SIG-M5 (cell line): ENCODE measurements at regions not wholly inside any gene's neighbourhood (a gene's known extent, or its start where the extent isn't known, plus 50 kb on each side); places are given as distances from the start of the nearest gene placed in this dataset.

ENCODE experiments used
- DNase-seq: peaks from one replicate; lab custom pipeline; 2025; lab: John Stamatoyannopoulos, UW

DNA sequence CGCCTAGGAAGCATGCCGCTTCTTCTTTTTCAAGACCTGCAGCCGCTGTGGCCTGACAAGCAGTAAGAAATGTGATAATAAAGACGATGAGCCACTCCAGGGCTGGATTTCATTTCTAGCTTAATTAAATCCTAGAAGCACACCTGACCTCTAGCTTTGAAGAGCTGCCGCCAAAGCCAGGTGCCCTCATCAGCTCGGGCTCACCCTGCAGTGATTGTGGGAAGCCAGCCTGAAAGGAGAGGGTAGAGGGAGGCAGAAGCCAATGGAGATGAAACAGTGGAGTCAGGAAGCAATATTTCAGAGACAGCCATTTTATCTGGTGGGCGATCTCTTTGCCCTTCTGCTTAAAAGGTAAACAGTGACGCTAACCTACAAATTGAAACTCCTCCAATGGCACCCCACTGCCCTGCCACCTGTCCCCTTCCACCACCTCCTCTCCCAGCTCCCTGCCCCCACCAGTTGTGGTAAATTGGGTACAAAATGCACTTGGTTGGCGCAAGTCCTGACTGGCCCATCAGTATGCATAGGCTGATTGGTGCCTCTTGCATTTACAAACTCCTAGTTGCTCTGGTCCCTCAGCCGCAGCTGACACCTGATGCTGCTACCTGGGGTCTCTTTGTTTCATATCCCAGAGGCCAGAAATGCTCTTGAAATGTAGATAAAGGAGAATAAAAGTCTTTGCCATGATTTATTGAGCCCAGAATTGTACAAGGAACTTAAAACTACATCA lies 385.3 kb downstream of the PDCD6IP start:
- DNase-seq, result no peak

DNA sequence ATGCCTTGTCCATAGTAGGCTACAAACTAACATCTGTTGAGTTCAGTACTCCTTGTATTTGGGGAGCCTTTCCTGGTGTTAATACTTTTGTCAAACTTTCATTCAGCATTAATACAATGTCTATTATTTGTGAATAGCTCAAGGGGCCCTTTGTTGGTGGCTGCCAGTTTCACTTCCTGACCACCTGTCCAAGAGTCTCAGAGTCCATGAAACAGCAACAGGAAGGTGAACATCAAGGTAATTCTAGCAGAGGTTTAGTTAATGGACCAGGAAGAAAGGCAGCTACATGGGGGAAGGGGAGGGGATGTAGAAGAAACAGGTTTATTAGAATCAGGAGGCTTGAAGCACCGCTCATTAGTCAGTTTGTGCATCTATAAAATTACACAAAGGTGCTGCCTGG lies 386.9 kb downstream of the PDCD6IP start:
- DNase-seq, result no peak

DNA sequence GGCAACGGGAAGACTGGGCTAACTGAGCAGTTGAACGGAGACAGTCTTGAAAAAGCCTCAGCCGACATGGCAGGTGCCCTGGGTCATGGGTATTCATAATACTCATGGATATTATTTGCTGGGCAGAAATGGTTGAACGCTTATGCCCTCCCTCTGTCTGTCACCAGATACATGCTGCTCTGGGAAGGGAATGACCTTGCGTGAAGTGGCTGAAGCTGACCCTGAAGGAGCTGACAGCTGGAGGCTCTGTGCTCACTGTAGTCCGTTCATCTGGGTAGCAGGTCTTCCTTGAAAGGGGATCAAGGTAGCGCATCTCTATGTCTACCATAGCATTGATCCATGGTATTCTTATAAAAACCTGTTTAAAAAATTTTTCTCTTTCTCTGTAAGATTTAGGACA lies 390.7 kb downstream of the PDCD6IP start:
- no peak for DNase-seq

DNA sequence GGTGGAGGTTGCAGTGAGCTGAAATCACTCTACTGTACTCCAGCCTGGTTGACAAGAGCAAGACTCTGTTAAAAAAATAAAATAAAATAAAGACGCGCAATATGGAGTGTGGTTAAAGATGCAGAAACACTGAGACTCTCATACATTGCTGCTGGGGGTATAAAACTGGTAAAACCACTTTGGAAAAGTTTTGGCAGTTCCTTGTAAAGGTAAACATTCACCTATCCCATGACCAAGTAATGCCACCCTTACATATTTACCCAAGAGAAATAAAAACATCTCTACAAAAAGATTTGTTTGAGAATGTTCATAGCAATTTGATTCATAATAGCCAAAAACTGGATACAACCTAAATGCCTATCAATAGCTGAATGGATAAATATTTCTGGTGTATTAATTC lies 398.5 kb downstream of the PDCD6IP start:
- DNase-seq, result no peak

DNA sequence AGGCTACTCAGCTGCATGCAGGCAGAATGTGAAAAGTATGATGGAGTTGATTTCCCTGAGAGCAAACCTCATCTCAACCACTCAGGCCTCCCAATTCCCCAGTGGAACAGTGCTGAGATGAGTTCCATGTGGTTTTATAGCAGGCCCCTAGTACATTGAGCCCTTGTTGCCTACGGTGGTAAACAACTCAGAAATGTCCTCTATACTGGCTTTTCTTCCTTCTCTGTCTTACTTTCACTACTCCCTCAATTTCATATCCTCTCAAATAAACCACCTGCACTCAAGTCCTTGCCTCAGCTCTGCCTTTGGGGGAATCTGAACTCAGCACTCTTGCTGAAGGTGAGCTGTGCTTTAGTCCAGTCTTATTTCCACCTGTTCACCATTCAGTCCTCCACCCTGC lies 399.9 kb downstream of the PDCD6IP start:
- DNase-seq, result no peak

DNA sequence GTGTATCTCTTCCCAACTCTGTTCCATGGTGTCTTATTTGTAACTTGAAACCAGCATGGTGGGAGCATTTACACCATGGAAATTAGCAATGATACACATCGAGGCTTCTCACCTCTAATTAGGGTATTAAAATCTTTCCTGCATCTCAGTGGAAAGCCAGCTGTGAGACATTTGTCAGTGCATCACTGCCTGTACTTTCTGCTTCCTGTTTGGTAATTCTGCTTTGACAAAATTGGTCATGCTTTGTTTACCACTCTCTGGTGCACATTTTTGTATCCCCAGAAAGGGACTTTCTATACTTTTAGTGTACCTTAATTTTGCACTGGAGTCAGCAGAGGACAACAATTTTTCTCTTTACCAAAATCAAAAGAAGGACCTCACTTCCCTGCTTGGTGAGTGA lies 402.1 kb downstream of the PDCD6IP start:
- no peak for DNase-seq

DNA sequence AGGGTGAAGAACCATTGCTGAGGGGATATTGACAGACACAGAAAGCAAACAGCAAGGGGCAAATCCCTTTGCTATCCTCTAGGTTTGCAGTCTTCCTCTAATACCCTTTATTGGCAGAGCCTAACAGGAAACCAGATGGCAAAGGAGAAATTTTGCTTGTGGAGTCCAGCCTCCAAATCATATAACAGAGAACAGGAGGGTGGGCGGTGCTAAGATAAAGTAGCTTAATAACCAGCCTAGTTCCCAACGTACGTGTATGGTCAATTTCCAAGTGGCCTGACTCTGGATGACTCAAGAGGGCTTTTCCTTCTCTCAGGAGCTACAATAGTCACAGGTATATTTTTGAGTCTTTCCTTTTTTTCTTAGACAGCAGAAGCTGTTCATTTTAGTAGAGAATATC lies 404.5 kb downstream of the PDCD6IP start:
- no peak for DNase-seq

DNA sequence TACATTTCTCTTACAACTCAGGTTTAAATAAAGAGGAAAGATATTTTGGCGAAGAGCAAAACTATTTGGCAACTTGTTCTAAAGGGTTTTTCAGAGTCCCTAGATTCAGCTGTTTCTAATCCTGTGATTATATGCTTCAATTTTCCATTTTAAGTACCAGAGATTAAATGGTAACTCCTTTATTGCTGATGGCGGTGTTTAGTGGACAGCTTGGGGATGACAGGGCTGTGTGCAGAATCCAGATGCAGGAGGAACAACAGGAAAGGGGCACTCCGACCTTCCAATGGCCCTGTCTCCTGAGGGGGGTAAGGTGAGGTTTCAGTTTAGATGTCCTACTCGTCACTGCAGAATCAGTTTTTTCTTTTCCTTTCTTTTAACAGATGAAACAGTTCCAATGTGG lies 405.0 kb downstream of the PDCD6IP start:
- no peak for DNase-seq

DNA sequence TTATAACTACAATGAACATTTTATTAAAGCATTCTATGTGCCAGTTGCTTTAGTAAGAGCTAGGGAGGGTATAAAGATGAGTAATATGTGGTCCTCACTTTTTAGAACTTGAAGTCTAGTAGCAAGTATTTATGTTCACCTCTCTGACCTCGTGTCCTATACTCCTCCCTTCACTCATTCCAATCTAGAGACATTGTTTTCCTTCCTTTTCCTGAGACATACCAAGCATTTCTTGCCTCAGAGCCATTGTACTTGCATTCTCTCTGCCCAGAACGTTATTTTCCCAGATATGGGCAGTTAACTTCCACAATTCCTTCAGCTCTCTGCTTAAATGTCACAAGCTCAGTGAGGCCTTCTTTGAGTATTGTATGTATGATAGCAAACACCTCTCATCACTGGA lies 408.6 kb downstream of the PDCD6IP start:
- no peak for DNase-seq

DNA sequence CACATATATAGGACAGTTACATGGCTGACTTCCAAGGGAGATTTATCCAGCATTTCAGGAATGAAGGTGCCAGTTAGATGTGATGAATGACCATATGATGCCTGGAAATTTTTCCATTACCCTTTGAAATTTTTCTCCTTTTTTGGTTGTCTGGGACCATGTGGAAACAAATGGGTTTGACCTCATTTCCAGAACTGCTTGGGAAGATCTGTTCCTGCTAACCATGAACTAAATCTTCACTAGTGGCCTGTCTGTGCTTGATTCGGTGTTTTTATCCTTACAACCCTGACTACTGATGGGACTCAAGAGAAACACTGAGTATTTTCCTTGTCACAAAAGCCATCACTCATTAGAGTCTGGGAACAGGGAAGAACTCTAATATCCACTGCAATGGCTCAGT lies 409.4 kb downstream of the PDCD6IP start:
- no peak for DNase-seq

DNA sequence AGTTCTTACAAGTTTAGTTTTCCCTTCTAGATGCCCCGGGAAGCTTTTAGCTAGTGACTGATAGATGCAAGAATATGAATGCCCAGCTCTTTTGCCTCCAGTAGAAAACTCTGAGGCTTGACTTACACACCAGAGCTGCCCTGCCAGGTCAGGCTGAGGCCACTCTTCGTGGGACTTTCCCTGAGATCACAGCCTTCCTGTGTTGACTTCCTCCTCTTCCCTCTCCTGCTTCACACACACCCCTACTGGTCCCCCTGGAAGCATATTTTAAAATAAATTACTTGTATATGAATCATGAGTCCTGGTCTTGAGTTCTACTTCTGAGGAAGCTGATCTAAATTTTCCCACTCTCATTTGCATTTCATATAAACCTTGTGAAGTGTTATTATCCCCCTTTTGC lies 413.7 kb downstream of the PDCD6IP start:
- no peak for DNase-seq

DNA sequence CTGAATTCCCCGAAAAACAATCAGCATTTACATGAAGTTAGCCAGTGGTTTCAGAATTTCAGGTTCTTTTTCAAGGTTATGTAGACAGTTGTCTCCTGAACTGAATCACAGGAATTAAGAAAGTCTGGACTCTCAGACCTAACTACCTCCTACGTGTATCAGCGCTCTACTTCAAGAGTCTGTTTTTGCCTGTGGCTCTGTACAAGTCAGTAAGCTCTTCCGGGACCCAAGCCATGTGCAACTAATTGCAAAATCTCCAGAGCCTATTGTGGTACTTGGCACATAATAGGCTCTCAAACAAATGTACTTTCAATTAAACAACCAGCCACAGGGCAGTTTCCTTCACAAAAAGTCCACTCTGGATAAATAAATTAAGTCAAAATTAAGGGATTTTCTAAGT lies 414.2 kb downstream of the PDCD6IP start:
- DNase-seq, result no peak

DNA sequence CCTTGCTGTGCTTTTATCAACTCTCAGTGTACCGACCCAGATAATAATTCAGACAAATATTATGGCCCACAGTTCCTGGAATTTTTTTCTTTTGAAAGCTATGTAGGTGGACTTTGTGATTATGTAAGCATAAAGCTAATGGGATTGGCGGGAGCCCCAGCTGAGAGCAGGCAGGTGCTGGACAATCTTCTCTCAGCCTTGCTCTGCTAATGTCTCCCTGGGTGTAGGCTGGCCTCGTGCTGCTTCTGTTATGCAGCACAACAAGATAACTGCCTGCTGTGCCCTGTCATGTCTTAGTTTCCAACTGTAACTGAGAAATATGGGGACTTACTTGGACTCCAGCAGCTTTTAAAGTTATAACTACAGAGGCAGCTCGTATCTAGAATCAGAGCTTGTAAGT lies 415.0 kb downstream of the PDCD6IP start:
- DNase-seq, result no peak

DNA sequence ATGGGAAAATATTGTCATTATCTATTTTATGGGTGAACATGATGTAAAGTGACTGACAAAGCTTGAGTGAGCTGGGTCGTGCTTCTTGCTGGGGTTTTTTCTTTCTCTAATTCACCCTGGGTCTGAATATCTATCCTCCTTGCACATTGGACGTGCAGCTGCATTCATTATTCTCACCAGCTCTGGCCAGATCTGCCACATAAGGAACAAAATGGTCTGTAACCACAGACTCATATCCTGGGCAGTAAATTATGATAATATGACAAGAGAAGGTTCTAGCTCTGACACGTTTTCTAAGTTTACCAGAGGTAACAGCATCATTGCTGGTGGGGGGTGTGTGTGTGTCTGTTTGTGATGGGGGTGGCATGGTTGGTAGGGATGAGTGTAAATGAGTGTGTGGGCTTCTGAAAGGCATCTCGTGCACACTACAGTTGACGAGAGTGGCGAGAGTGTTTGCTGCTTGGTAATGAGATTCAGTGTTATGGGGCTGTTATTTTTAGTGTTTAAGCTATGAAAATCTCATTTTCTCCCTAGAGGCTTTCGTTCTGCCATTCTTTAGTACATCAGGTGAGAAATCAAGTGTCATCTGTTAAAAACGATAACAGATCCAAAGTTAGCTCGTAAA lies 418.4 kb downstream of the PDCD6IP start:
- no peak for DNase-seq

DNA sequence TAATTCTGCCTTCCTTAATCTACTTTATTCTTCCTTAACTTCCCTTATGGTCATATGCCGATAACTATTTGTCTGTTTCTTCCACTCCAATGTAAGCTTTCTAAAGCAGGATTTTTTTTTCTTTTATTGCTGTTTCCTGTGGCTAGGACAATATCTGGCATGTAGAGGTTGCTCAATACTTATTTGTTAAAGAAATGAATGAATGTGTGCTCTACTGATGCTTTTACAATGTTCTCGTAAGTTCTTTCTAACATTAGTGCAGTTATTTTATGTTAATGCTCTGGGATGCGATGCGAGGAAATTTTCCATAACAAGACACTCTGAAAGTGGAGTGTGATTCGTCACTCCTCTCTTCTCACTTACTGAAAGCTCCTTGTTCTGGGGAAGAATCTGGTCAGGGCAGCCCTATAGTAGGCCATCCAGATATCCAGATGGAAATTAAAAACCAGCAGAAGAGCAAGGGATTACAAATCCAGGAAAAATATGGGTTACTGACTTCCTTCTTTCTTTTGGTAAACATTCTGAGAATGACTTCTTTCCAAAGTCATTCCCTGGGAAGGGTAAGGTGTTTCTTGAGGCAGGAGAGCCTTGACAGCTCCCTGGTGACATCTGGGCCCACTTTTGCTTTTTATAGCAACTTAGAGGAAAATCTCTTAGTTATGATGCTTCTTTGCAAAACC lies 420.4 kb downstream of the PDCD6IP start:
- no peak for DNase-seq

DNA sequence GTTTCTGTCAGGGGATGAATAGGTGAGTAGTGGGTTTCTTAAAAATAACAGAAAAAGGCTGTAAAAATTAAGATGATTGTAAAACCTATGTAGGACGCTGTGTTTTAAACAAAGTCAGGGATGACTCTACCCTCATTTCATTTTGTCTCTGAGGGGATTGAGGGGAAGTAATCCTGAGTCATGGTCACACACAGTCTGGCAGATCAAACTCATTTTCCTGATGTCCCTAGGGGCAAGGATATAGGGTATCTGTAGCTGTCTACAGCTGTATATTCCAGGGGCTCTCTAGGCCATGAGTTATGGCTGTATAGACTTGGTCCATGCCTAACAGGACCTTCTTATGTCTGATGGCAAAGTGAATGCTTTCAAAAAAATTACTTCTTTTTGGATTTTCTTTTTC lies 421.1 kb downstream of the PDCD6IP start:
- no peak for DNase-seq

DNA sequence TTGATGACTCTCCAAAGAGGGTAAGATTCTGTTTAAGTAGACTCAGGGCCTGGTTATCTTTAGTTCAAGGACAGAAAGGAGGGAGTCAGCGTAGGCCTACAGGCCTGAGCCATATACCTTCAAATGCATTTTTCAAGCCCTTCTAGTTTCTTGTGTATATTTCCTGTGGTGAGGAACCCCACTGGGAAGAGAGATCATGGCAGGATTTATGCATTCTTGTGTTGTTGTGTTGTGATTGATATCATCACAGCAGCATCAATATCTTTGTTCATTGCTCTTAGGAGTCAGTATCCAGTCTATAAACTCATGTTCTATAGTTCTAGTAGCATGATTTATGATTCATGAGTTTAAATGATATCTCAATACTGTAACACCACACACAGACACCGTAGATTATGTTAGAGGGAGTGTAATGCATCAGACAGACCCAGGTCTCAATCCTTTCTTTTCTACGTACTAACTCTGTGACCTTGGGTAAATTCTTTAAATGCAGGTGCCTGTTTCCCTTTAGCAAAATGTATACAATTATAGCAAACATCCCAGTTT lies 427.5 kb downstream of the PDCD6IP start:
- DNase-seq, result no peak

DNA sequence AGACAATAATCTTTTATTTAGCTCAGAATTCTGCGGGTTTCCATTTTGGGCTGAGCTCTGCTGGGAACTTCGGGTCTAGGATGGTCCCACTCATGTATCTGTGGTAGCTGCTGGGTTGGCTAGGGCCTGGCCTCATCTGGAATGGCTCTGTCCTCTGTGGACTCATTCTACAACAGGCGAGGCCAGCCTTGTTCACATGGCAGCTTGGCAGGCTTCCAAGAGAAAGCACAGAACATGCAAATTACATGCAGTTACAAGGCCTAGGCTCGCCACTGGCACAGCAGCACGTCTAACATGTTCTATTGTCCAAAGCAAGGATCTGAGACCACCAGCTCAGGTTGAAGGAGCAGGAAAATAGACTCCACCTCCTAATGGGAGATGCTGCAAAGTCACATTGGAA lies 431.4 kb downstream of the PDCD6IP start:
- no peak for DNase-seq

DNA sequence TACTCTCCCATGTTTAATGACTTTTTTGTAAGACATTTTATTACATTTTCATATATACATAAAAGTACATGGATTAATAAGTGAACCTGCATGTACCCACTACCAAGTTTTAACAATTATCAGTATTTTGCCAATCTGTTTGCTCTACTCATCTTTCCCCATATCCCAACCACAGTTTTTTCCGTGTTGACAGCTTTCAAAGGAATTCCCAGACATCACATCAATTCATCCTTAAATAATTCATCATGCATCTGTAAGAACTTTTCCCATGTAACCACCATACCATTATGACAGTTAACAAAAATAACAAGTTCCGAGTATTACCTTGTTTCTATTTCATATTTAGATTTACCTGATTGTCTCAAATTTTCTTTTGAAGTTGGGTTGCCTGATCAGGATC lies 436.7 kb downstream of the PDCD6IP start:
- DNase-seq, result no peak

DNA sequence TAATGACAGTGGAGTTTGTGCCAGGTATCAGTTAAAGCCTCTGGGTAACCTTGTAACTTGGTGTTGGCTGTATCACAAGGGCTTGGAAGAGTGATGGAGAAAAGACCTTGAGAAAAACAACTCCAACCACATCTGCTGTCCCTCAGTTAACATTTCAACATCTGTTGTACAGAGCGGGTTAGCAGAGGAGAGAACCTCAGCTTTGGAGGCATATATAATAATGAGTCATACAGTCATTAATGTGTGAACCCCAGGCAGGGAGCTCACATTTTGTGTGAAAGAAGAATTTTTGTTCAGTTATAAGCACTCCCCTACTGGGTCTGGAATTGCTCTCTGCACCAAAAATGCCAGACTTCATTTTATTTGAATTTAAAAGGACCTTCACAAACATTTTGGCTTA lies 439.5 kb downstream of the PDCD6IP start:
- no peak for DNase-seq

DNA sequence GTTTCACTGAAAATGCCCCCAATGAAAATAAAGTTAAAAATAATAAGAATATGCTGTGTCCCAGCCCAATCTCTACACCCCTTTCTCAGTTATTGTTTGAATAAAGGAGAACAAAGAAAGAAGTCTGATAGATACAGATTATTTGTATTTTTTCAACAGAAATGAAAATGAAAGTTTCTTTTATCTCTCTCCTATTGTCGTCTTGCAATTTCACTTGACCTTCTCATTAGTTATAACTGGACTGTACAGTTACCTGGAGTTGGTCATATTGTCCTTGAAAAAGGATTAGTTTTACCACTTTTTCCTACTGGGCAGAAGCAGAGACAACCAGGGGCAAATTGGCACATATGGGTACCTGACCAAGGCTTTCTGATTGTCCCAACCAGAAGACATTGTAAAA lies 440.0 kb downstream of the PDCD6IP start:
- no peak for DNase-seq

DNA sequence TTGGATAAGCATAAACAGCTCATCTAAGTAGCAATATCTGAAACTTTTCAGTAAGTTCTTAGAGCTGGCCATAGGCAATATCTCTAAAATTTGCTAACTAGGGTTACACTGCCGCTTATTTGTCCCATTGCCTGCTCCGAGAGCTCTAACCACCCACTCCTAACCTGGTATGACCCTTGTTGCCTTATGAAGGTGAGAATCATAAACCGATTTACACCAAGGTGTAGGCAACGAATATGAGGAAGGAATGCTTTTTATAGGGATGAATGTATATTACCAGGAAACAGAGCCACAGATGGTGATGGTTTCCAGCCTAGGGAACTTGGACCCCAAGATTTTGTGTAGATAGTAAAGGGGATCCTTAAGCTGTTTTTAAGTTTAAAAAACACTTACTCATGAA lies 440.9 kb downstream of the PDCD6IP start:
- DNase-seq, result no peak

DNA sequence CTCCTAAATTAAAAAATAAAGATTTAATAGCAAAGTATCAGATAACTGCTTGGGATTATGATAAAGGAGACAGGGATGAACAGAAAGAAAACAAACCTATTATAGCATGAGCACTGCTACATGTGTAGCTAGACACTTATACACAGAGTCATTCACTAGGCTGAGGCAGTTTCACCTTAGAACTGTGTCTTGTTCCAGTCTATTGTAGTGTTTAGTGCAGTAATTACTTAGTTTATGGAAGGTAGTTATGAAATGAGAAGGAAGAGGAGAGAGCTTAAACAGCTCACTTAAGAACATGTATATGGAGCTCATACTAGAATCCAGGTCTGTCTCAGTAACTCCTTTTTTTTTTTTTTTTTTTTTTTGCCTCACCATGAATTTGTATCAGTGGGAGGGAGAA lies 441.4 kb downstream of the PDCD6IP start:
- no peak for DNase-seq
